ENCODE measurements at regions not wholly inside any gene's neighbourhood (a gene's known extent, or its start where the extent isn't known, plus 50 kb on each side); places are given as distances from the start of the nearest gene placed in this dataset.

DNA sequence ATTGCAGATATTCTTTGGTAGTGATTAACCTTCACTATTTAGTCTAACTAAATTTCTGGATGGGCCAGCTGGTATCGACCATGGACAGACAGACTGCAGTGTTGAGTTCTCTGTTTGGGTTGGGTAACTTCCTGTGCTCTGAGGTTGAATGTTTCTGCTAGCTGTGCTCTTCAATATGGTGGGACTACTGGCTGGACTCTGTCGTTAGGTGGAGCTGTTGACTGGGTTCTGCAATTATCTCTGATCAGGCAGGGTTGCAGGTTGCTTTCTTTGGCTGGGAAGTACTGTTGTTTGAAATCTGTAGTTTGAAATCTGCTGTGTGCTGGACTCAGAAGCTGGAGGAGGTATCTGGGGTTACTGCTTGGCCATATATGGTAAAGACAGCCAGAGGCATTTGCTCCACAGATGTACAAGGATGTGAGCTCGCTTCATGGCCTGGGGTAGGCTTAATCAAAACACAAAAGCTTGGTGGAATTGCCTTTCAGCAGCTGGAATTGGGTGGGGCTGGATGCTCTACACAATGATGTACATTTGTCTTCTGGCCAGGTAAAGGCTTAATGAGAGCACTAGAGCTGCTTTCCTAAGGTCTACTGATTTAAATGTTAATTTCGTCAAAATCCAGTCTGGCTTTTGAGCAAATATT, 1472.0 kb downstream of the FAM133A start:
- TF ChIP-seq CTCF (IDR thresholded peaks at IDR 0.05; ENCODE audit: poor library complexity, severe bottlenecking): no peak
- no peak for ATAC-seq (ENCODE audit: low read depth)
- no peaks in the 10 kb centered on the region for H3K4me1 ChIP-seq (ENCODE audit: insufficient read depth, poor library complexity, severe bottlenecking)
- H3K9me3 ChIP-seq (ENCODE audit: severe bottlenecking): no peaks in the 10 kb centered on the region
- H3K36me3 ChIP-seq (ENCODE audit: low read depth): no peaks in the 10 kb centered on the region
- no peak overlapping the region for H3K4me3 ChIP-seq (ENCODE audit: severe bottlenecking)
- H3K27me3 ChIP-seq (ENCODE audit: insufficient read depth, poor library complexity, severe bottlenecking): no peaks in the 10 kb centered on the region
- H3K27ac ChIP-seq (ENCODE audit: poor library complexity, severe bottlenecking): no peak overlapping the region
- no peak for DNase-seq (ENCODE audit: low spot score)

DNA sequence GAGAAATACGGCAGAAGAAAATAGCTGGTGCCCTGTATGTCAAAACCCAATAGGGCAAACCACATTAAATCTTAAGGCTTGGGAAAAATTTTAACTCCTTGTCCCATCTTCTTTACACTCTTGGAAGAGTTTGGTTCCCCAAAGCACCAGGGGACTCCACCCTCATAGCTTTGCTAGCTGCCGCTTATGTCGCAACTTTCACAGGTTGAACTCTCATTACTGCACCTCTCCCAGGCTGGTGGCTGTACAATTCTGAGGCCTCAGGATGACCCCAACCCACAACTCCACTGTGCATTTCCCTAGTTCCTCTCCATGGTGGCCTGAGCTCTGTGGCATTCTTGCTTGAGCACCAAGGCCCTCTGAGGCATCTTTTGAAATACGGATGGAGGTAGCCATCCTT, 1478.8 kb downstream of the FAM133A start:
- ATAC-seq (ENCODE audit: low read depth): no peak
- Histone ChIP-seq H3K36me3 (ENCODE audit: low read depth) (no peaks in the 10 kb centered on the region), H3K27ac (ENCODE audit: poor library complexity, severe bottlenecking) (no peak overlapping the region), H3K4me1 (ENCODE audit: insufficient read depth, poor library complexity, severe bottlenecking) (no peaks in the 10 kb centered on the region), H3K27me3 (ENCODE audit: insufficient read depth, poor library complexity, severe bottlenecking) (no peaks in the 10 kb centered on the region), H3K4me3 (ENCODE audit: severe bottlenecking) (no peak overlapping the region), H3K9me3 (ENCODE audit: severe bottlenecking) (no peaks in the 10 kb centered on the region)
- TF ChIP-seq CTCF (IDR thresholded peaks at IDR 0.05; ENCODE audit: poor library complexity, severe bottlenecking): no peak
- DNase-seq (ENCODE audit: low spot score): no peak

DNA sequence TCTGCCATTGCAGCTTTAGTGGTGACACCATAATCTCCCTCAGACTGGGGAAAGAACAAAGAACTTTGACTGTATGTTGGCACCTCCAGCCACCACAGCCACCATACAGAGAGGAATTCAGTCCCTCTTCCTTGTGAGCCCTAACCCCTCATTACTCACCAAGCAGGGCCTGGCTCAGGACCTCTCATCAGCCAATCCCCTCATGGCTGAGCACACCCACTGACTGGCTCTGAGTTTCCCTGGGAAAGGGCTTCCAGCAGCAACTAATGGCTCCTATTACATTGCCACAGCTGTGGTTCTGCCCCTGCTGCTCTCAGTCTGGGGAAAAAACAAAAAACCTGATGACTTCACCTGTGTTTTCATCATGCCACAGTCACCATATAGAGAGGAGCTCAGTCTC, 1482.6 kb downstream of the FAM133A start:
- DNase-seq (ENCODE audit: low spot score): no peak
- no peaks in the 10 kb centered on the region for H3K9me3 ChIP-seq (ENCODE audit: severe bottlenecking)
- H3K4me1 ChIP-seq (ENCODE audit: insufficient read depth, poor library complexity, severe bottlenecking): no peaks in the 10 kb centered on the region
- no peak overlapping the region for H3K27ac ChIP-seq (ENCODE audit: poor library complexity, severe bottlenecking)
- no peak for TF ChIP-seq CTCF (IDR thresholded peaks at IDR 0.05; ENCODE audit: poor library complexity, severe bottlenecking)
- no peak for ATAC-seq (ENCODE audit: low read depth)
- no peaks in the 10 kb centered on the region for H3K36me3 ChIP-seq (ENCODE audit: low read depth)
- no peak overlapping the region for H3K4me3 ChIP-seq (ENCODE audit: severe bottlenecking)
- H3K27me3 ChIP-seq (ENCODE audit: insufficient read depth, poor library complexity, severe bottlenecking): no peaks in the 10 kb centered on the region
